ENCODE measurements at regions not wholly inside any gene's neighbourhood (a gene's known extent, or its start where the extent isn't known, plus 50 kb on each side); places are given as distances from the start of the nearest gene placed in this dataset.

GRCh38 chr5:135705141-135705631 is 126.4 kb upstream of the CXCL14 start:
- in situ Hi-C loops (cut with HindIII; ENCODE audit: low sequenced_read_pairs) = no loop called here

GRCh38 chr5:135704616-135705015 is 125.8 kb upstream of the CXCL14 start:
- in situ Hi-C loops (cut with HindIII; ENCODE audit: low sequenced_read_pairs) = no loop called here

DNA sequence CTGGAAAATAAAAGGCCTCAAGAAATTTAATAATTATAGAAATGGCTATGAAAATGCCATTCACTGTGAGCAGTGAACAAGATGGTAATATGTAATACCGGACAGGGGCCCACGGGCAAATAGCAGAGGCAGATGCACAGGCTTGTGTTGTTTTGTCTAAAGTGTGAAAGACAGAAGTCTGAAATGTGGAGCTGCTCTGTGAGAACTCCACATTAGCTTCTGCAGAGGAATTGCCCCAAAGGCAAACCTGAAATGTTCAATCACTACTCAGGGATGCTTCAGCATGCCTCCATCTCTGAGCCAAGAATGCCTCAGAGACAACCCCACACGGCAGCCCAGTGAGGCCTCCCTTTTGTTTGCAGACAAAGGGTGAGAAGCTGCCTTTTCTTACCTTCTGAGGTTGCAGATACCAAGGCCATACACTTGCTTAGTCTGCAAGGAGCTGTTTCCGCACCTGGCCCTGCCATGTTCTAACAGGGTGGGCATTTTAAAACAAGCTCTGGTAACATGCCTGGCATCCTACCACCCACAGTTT is 124.3 kb upstream of the CXCL14 start:
- in situ Hi-C loops (cut with HindIII; ENCODE audit: low sequenced_read_pairs) = no loop called here

GRCh38 chr5:135702191-135702590 is 123.4 kb upstream of the CXCL14 start:
- in situ Hi-C loops (cut with HindIII; ENCODE audit: low sequenced_read_pairs) = no loop called here

DNA sequence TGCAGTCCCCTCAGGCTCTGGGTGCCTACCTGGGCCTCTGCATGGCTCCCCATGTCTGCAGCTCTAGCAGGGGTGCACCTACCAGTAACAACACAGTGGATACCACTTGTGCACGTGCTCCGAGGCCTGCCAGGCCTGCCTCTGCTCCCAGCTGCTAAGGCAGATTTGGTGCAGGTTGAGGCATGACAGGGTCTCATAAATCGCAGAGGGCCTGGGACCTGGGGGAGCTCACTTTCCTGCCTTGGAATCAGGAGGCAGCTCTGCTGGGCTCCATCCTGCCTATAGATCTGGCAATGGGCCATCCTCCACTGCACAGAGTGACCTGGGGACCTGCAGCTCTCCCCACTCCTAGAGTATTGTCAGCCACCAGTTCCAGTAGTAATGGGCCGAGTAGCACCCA is 121.9 kb upstream of the CXCL14 start:
- in situ Hi-C loops (cut with HindIII; ENCODE audit: low sequenced_read_pairs) = no loop called here

DNA sequence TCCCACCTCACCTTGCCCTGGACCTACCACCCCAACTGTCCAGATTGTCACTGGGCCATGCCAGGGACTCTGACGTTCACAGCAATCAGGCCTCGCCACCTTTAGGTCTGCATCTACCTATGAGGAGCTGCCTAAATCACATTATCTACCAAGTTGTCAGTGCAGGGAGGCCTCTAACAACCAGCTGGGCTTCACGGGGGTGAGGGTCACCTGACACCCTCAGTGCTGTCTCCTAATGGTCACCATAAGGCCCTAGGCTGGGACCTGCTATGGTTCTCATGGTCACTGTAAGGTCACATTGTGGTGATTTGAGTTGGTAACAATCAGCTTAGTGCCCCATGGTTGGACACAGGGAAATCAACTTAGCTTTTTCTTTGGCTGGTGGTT is 119.2 kb upstream of the CXCL14 start:
- in situ Hi-C loops (cut with HindIII; ENCODE audit: low sequenced_read_pairs) = no loop called here

DNA sequence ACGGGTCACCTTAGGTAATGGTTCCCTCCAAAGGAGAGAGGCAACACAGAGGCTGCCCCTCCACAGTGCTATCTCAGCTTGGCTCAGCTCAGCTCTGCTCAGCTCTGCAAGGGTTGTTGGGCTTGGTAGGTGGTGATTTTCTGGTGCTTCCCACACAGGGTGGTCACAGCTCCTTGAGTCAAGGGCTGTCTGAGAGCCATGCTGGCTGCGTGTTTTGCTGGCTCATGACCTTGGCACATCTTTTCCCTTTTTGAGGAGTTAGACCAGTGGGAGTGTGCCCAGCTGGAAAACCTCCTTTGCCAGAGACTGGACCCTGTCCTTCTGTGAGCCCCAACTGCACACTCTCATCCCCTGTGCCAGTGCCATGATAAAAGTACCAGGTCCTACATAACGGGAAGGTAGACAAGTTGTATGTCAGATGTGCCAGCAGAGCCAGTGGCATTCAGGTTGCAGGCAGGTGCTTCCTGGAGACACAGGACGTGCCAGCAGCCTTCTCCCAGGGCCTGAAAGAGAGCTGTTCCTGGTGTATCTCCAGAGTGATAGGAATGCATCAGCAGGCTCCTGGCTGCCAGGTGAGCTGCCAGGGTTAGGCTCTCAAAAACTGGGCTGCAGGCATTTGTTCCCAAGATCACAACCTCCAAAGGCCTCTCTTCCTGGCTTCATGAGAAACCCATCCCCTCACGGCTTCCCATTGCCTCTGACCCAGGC is 118.6 kb upstream of the CXCL14 start:
- in situ Hi-C loops (cut with HindIII; ENCODE audit: low sequenced_read_pairs) = no loop called here

DNA sequence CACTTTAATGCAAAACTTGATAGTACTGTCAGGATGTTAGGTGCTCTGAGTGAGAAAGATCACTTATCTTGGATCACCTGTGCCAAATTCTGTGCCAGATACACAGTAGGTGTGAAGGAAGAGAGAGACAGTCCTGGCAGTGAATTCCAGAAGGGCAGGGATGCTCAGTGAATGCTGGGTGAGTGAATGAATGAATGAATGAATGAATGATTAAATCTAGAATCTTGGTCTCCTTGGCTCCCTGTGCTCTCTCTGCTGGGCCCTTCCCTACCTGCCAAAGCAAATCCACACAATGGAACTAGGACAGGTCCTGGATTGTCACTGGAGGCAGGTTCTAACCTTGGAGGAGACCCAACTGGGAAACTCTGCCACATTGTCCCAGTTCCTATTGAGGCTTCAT is 117.5 kb upstream of the CXCL14 start:
- in situ Hi-C loops (cut with HindIII; ENCODE audit: low sequenced_read_pairs) = no loop called here

- in situ Hi-C loops (cut with HindIII; ENCODE audit: low sequenced_read_pairs) = no loop called here
Measured at GRCh38 chr5:135695656-135696313, 117.0 kb upstream of the CXCL14 start.

GRCh38 chr5:135694906-135695305 is 116.1 kb upstream of the CXCL14 start:
- in situ Hi-C loops (cut with HindIII; ENCODE audit: low sequenced_read_pairs) = no loop called here

DNA sequence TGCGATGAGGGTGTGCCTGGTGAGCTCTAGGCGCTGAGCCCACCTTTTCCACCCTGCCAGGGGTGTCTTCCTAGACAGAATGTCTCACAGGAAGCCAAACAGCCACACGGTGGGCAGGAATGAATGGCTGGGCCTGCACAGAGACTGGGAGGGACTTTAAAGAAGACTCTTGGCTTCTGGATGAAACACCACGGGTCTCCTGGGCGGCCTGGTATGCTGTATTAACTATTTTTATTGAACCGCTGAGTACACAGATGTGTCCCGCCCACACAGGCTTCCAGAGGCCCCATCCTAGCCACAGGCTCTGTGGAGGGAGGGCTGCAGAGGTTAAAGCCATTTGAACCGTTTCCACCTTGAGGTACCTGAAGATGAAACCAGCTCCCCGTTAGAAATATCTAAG is 115.2 kb upstream of the CXCL14 start:
- in situ Hi-C loops (cut with HindIII; ENCODE audit: low sequenced_read_pairs) = no loop called here

- in situ Hi-C loops (cut with HindIII; ENCODE audit: low sequenced_read_pairs) = no loop called here
Measured at GRCh38 chr5:135693371-135693955, 114.7 kb upstream of the CXCL14 start.

DNA sequence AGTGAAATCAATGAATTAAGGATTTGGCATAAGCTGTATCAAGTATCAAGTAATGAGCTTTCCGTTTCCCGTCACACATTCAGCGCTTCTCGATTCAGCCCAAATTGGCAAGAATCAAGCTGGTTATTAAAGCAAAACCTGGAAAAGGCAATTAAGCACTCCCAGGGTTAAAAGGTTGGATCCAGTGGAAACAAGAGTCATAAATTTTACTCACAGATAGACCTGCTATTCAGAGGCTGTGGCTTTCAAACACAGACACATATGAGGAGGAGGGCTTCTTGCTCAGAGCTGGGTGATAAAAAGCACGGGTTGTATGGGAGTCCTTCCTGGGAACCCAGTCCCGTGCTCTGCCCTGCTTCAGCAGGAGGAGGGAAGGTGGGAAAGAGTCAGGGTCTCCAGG is 112.3 kb upstream of the CXCL14 start:
- in situ Hi-C loops (cut with HindIII; ENCODE audit: low sequenced_read_pairs) = no loop called here

DNA sequence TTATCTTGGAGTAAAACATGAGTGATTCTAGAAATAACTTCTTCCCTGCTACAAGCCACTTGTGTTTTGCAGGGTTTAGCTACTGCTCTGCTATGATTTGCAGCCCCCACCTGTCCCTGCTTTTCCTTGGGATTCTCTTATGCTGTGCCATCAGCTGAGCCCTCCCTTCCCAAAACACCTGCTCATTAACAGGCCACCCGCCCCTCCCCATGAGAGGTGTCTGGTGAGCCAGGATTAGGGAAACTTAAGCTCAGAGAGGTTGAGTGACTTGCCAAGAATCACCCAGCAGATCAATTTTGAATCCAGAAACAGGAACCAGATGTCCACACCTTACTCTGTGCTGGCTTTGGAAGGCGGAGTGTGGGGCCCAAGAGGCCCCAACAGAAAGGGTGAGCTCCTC is 111.7 kb upstream of the CXCL14 start:
- in situ Hi-C loops (cut with HindIII; ENCODE audit: low sequenced_read_pairs) = no loop called here

- in situ Hi-C loops (cut with HindIII; ENCODE audit: low sequenced_read_pairs) = no loop called here
Measured at GRCh38 chr5:135689506-135689905, 110.7 kb upstream of the CXCL14 start.

- in situ Hi-C loops (cut with HindIII; ENCODE audit: low sequenced_read_pairs) = no loop called here
Measured at GRCh38 chr5:135688385-135688784, 109.6 kb upstream of the CXCL14 start.

- in situ Hi-C loops (cut with HindIII; ENCODE audit: low sequenced_read_pairs) = no loop called here
Measured at GRCh38 chr5:135683189-135683588, 104.4 kb upstream of the CXCL14 start.

- in situ Hi-C loops (cut with HindIII; ENCODE audit: low sequenced_read_pairs) = no loop called here
Measured at GRCh38 chr5:135680713-135681112, 101.9 kb upstream of the CXCL14 start.

- in situ Hi-C loops (cut with HindIII; ENCODE audit: low sequenced_read_pairs) = no loop called here
Measured at GRCh38 chr5:135678640-135679268, 100.0 kb upstream of the CXCL14 start.

DNA sequence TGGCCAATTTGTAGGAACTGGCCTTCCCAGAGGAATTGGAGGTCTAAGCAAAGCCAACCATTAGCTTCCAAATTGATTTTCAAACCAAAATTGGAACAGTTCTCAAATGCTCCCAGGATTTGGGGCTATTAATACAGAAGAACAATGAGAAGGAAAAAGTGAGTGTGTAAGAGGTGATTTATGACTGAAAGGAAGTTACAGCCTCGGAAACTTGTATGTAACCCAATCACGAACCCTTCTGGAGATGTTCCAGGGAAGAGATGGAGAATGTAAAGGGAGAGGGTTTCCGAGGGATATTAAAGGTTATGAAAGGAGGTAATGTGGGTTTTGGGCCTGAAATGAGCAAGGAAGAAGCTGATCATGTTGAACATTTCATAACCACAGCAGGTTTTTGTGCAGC is 93.2 kb upstream of the CXCL14 start:
- in situ Hi-C loops (cut with HindIII; ENCODE audit: low sequenced_read_pairs) = no loop called here

DNA sequence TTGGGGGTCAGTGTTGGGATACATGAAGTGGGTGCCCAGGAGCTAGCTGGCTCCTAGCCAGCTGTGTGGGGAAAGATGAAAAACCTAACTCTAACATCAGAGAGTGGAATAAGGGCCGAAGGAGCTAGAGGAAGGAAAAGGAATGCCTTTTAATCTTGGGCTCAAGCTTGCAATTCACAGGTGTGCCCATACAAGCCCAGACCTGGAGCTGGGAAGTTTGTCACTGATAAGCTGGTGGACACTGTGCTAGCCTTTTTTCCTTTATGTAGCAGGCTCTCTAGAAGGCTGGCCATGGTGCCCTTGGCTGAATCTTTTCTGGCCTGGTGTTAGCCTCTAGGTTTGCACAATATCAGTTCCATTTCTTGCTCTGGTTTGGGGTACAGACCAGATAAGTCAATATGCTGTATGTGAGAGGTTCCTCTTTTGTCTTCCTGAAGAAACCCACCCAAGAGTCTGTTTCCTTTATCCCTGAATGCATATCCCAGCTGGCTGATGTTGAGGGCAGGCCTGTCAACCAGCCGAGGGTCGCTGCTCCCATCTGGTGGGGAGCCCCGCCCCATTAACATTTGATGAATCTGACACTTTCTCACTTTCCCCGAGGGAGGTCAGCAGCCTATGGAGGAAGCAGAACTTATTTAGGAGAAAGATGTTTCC is 92.4 kb upstream of the CXCL14 start:
- in situ Hi-C loops (cut with HindIII; ENCODE audit: low sequenced_read_pairs) = no loop called here
